Amniotic epithelial cell (primary cell): ENCODE measurements at regions not wholly inside any gene's neighbourhood (a gene's known extent, or its start where the extent isn't known, plus 50 kb on each side); places are given as distances from the start of the nearest gene placed in this dataset.
A peak's percentile ranks its signal among the peaks of the same experiment; 100 is the strongest.
"Not testable (repeated sequence)": the region's sequence is repeated elsewhere in the genome, so short reads cannot be mapped to it uniquely, and the experiment has no call there.

Experiments
- DNase-seq: peaks from one replicate; pipeline ENCODE4 v3.0.0-alpha.2; 2010; ENCODE audit warnings: low read depth

DNA sequence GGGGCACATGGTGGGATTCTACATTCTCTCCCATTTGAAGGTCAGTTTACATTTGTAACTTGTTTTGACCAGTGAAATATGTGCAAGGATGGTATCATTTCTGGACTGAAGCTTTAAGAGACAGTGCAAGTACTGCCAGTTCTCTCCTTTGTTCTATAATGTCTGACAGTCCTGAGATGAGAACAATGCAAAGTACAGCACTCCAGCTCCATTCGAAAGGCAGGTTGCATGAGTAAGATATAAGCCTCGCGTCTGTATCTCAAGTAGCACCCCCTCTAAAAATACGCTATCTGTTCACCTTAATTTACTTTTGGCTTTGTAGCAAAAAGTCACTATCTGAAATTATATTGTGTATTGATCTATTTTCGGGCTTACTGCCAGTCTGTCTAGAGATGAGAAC is 1122.2 kb upstream of the TMEM132C start:
- DNase-seq, result no peak

- no peak for DNase-seq
Measured at GRCh38 chr12:127145241-127145928, 1121.6 kb upstream of the TMEM132C start.

- no peak for DNase-seq
Measured at GRCh38 chr12:127145929-127146789, 1120.8 kb upstream of the TMEM132C start.

GRCh38 chr12:127146991-127147718 is 1119.8 kb upstream of the TMEM132C start:
- DNase-seq, result no peak

DNA sequence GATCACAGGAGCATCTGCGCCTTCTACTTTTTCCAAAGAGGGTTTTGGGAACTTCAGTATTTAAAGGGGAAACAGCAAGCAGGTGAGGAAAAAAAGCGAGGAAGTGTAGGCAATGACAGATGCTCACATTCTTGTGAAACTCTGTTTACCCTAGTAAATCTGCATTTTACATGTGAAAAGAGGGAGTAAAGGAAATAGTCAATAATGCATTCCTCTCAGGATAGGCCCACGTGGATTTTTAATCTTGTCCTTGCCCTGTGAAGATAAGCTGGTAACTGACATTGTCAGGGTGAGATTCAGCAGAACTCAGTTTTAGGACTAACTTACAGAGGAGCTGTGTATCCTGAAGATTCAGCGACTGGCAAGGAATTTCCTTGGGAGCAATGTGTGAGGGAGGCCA is 1119.2 kb upstream of the TMEM132C start:
- DNase-seq, result peak; percentile 7

GRCh38 chr12:127148318-127148717 is 1118.7 kb upstream of the TMEM132C start:
- DNase-seq, result no peak

GRCh38 chr12:127149226-127149964 is 1117.6 kb upstream of the TMEM132C start:
- peak; percentile 65 for DNase-seq

DNA sequence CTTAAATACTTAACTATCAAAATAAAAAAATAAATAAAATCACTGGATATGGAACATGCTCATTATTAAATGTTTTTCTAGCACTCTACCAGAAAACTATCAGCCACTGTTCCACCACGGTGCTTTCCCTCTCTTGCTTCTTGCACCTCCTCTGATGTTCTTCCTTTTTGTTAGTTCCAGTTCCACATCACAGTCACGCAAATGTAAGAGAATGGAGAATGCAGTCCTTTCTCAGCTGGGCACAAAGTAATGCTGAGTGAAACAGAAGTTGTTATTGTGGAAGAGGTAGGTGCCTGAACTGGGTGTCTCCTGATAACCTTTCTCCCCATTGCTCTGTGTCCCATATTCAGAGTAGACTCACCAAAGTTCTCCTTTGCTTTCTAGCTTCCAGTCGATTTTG is 1116.9 kb upstream of the TMEM132C start:
- DNase-seq, result no peak

DNA sequence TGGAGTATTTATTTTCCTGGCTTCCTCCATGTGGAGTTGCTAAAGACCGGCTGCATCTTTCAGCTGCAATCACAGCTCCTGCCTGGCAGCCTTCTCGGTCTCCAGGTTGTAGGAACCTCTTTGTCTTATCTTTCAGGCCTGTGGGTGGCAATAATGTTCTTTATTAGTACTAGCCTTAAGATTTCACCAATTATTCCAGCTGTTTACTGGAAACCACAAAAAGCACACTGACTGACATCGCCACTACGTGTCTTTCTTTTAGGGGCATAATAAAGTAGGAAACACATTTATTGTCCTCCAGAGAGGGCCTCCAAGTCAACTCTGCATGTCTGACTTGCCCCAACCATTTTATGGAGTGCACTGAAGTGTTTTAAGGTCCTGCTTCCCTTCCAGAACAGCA is 1116.5 kb upstream of the TMEM132C start:
- DNase-seq, result no peak

GRCh38 chr12:127150956-127151355 is 1116.0 kb upstream of the TMEM132C start:
- no peak for DNase-seq

GRCh38 chr12:127153996-127154395 is 1113.0 kb upstream of the TMEM132C start:
- no peak for DNase-seq

DNA sequence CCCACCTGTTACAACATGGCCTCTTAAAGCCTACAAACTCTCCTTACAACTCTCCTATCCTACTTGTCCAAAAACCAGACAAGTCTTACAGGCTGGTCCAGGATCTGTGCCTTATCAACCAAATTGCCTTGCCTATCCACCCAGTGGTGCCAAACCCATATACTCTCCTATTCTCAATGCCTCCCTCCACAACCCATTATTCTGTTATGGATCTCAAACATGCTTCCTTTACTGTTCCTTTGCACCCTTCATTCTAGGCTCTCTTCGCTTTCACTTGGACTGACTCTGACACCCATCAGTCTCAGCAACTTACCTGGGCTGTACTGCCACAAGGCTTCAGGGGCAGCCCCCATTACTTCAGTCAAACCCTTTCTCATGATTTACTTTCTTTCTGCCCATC is 1112.1 kb upstream of the TMEM132C start:
- not testable (repeated sequence) for DNase-seq

GRCh38 chr12:127155935-127156619 is 1110.9 kb upstream of the TMEM132C start:
- DNase-seq, result not testable (repeated sequence)

GRCh38 chr12:127157501-127158366 is 1109.2 kb upstream of the TMEM132C start:
- not testable (repeated sequence) for DNase-seq

DNA sequence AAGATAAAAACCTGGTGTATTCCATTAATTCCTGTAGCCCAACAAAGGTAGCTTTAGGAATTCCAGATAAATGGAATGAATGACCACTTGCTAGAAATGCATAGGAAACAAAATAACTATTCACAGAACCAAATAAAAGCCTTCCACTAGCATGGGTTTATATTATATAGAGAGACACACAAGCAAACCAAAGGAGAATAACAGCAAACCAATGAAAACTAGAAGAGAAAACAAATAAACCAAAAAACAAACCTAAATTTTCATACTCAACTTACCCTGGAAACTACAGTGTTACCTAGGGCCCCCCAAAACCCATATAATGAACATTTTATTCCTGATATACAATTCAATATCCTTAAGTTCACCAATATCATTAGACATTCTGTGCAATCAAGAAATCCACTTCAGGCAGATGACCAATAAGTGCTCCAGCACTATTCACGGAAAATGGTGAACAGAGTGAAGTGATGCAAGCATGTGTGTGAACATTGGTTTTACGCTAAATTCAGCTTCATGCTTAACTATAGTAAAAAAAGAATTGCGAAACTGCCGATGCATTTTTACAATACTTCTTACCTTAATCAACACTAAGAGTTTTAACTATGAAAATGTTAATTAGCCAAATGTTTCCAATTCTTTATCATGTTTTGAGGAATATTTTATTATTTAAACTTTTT is 1108.4 kb upstream of the TMEM132C start:
- DNase-seq, result no peak

DNA sequence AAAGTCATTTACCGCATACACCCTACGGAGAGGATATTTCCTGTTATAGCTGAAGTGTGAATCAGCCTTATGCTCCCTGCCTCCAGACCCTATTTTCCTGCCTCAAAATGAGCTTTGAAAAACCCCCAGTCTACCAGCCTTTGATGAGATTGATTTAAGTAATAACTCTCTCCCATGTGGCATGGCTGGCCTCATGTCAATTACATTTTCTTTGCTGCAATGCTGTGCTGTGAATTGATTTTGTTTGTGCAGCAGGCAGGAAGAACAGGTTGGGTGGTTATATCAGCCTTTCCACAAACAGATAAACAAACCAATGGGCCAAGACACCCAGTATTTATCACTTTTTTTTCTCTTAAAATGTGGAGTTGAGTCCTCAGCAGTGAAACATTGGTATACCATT is 1105.5 kb upstream of the TMEM132C start:
- DNase-seq, result no peak

GRCh38 chr12:127162307-127162706 is 1104.7 kb upstream of the TMEM132C start:
- DNase-seq, result no peak

DNA sequence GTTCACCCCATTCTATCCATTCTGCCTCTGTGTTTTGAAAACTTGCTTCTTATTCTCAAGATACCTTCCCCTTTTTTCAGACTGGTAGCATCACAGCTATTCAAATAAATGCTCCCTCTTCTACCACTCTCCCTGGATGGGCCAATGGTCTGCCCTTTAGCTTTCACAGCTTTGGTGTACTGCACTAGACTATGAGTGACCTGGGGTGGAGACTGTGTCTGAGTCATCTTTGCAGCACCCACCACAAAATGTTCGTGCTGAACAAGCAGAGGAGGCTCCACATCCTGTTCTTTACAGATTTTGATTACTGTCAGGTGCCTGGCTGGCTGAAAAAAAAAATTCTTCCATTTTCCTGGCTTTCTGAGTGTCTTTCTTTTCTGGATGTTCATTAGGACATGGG is 1104.1 kb upstream of the TMEM132C start:
- peak; percentile 23 for DNase-seq

DNA sequence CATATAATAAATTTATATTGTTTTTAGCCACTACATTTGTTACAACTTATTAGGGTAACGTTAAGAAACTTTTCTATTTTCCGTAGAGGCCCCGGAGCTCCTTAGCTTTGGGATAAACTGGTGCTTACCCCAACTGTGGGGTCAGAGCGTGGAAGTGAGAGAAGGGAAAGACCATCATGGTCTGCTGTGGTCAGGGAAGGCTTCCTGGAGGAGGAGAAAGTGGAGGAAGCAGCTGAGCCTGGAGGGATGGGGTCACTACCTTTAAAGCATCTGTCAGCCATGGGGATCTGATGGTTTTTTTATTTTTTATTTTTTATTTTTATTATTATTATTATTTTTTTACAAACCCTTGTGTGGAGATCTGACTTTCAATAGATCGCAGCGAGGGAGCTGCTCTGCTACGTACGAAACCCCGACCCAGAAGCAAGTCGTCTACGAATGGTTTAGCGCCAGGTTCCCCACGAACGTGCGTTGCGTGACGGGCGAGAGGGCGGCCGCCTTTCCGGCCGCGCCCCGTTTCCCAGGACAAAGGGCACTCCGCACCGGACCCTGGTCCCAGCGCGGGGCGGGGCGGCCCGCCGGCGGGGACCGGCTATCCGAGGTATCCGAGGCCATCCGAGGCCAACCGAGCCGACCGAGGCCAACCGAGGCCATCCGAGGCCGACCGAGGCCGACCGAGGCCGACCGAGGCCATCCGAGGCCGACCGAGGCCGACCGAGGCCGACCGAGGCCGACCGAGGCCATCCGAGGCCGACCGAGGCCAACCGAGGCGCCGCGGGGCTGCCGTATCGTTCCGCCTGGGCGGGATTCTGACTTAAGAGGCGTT is 1101.2 kb upstream of the TMEM132C start:
- peak; percentile 64 for DNase-seq
